GM12872 (cell line): ENCODE measurements at regions not wholly inside any gene's neighbourhood (a gene's known extent, or its start where the extent isn't known, plus 50 kb on each side); places are given as distances from the start of the nearest gene placed in this dataset.
A peak's percentile ranks its signal among the peaks of the same experiment; 100 is the strongest.

Experiments
- CTCF ChIP-seq: IDR thresholded peaks from 3 replicates; pipeline ENCODE4 v1.5.1; 2011; ENCODE audit warnings: low read depth, mild to moderate bottlenecking, low read length, moderate library complexity; ENCODE audit not compliant: insufficient read depth

GRCh38 chr2:158894078-158894477 is 74.4 kb upstream of the TANC1 start:
- no peak for TF ChIP-seq CTCF

- TF ChIP-seq CTCF, result peak; percentile 12; the same call in 1 of the 3 replicates
These were observed 73.9 kb upstream of the TANC1 start for GRCh38 chr2:158894572-158894971.

- TF ChIP-seq CTCF, result no peak
These were observed 68.1 kb upstream of the TANC1 start for GRCh38 chr2:158900345-158900744.

GRCh38 chr2:158902005-158902398 is 66.4 kb upstream of the TANC1 start:
- no peak for TF ChIP-seq CTCF

- no peak for TF ChIP-seq CTCF
These were observed 64.6 kb upstream of the TANC1 start for GRCh38 chr2:158903711-158904405.

GRCh38 chr2:158904627-158905177 is 63.7 kb upstream of the TANC1 start:
- TF ChIP-seq CTCF, result no peak

- no peak for TF ChIP-seq CTCF
These were observed 63.1 kb upstream of the TANC1 start for GRCh38 chr2:158905341-158905740.

GRCh38 chr2:158905784-158906183 is 62.7 kb upstream of the TANC1 start:
- no peak for TF ChIP-seq CTCF
